Hypothalamus (tissue), 51 donors: ENCODE measurements at regions not wholly inside any gene's neighbourhood (a gene's known extent, or its start where the extent isn't known, plus 50 kb on each side); places are given as distances from the start of the nearest gene placed in this dataset.
A peak's percentile ranks its signal among the peaks of the same experiment; 100 is the strongest.

Source experiments
- DNase-seq, 51 donors: peaks; one replicate each; lab custom pipeline; 2025; lab: John Stamatoyannopoulos, UW

DNA sequence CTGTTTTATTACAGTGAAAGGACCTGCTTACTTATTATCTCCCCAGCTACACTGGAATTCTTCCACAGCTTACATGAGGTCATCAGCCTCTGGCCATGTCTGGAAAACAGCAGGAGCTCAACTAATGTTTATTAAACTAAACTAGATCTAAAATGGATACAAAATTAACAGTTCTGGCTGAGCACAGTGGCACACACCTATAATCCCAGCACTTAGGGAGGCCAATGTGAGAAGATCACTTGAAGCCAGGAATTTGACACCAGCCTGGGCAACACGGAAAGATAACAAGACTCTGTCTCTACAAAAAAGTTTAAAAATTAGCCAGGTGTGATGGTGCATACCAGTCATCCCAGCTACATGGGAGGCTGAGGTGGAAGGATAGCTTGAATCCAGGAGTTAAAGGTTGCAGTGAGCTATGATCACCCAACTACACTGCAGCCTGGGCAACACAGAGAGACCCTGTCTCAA, 220.8 kb upstream of the MARCKS start:
- DNase-seq, result no peak

DNA sequence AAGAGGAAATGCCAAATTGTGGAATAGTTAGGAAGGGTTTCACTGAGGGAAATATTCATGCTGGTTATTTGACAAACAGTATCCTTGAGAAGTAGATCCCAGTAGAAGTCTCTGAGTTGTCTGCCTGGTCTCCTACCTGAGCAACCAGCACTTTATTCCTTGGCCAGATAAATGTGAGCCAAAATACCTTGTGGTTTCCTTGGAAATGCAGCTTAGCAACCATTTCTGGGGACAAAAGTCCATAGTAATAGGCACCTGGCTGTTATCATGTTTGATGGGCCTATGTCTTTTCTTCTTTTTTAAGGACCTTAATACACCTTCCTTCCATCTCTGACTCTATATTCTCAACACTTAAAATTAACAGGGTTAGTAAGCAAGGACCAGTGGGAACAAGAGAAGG, 217.1 kb upstream of the MARCKS start:
- DNase-seq, result no peak

DNA sequence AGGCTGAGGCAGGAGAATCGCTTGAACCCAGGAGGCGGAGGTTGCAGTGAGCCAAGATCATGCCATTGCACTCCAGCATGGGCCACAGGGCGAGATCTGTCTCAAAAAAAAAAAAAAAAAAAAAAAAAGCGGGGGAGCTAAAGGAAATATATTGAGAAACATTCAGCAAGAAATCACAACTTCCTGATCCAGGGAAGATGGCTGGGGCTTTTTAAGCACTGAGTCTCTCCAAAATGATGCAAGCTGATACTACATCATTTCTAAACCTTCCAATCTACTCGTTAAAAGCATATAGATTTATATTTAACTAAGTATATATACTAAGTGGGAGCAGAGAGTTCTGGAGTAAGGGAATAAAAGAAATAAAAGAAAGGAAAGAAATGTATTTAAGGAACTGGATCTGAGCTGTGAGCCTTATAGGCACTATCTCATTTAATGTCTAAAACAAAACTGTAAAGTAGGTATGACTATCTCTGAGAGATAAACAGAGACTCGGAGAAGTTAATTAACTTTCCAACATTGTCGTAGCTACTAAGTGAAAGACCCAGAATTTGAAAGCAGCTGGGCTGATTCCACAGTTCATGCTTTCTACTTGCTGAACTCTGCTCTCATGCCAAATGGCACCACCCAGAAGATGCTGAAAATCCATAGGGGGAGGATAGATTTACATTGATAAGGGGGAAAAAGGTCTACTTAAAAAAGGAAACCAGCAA, 215.0 kb upstream of the MARCKS start:
- DNase-seq, result no peak

DNA sequence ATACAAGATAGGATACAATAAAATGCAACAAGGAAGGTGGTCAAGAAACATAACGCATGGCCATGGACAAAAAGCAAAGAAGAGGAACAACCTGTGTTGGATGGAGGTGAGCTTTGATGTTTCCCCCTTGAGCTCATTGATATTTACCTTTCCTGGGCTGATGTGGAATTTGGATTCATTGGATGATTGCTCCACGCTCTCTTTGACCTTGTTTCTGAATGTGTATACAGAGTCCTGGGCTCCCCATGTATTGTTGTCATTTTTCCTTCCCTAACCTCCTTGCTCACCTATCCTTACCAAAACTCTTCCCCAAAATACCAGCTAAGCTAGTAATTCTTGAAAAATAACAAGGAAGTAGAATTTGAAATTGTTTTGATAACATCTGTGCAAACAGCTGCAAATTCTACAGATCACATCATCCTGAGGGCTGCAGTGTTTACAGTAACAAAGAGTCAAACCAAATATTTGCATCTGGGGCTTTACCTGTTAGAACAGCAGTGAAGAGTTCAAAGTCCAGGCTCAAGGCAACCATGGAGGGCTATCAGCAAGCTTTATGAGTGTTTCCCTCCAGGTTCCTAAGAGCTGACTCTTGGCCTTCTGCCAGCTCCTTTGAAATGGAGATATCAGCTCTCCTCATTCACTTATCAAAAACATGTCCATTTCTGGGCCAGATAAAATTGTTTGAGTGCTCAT, 214.3 kb upstream of the MARCKS start:
- no peak for DNase-seq

GRCh38 chr6:113643407-113643770, 213.8 kb upstream of the MARCKS start:
- DNase-seq, result no peak

DNA sequence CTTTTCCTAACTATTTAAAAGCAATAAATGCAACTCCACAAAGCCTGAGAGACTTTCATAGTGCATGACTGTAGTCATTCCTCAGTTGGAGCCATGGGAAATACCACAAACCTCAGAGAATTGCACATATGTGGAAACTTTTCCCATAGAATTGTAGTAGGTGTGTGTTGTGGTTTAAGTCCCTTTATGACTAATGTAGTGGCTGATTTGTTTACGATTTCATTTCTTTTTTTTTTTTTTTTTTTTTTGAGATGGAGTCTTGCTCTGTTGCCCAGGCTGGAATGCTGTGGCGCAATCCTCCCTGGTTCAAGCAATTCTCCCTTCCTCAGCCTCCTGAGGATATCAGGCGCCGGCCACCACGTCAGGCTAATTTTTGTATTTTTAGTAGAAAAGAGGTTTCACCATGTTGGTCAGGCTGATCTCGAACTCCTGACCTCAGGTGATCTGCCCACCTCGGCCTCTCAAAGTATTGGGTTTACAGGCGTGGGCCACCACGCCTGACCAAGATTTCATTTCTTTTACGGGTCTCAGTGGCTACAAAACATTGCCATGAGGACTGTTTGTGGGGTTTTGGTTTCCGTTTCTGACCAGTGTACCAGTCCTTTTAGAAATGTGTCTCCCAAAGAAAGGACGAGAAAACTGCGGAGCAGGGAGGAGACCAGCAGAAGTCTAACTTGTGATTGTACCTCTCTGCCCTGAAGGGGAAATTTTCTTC, 212.1 kb upstream of the MARCKS start:
- no peak for DNase-seq

- DNase-seq, result no peak
These were observed 211.6 kb upstream of the MARCKS start for GRCh38 chr6:113645576-113645970.

GRCh38 chr6:113645986-113646385, 211.2 kb upstream of the MARCKS start:
- DNase-seq, result no peak

DNA sequence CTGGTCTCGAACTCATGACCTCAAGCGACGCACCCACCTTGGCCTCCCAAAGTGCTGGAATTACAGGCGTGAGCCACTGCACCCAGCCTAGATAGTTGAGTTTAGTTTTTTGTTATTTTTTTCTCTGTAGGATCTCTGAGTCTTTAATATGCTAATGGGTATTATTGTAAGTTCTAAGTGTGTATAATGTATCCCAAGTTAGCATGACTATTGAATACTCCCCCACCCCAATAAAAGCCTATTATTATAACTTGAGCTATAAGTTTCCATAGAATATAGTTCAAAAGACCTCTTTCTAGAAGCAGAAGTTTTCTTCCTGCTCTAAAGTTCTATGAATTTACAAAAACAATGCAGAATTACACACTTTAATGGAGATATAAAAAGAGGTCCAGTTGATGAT, 210.4 kb upstream of the MARCKS start:
- no peak for DNase-seq

- no peak for DNase-seq
These were observed 209.8 kb upstream of the MARCKS start for GRCh38 chr6:113647143-113647889.

DNA sequence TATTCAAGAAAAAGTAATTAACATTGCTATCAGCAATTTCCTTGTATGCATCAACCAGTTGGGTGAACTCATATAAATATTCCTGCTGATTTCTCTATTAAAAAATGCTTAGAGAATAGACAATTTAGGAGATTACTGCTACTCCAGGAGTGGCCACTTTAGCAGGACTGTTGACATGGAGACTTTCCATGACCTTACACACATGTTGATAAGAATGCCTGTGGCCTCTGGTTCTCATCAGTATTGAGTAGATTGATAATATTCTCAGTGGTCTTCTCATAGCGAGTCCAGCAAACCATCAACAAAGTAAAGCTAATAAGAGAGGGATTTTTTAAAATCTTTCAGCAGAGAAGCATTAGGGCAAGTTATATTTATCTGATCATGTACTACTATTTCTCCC, 208.4 kb upstream of the MARCKS start:
- DNase-seq, result no peak

DNA sequence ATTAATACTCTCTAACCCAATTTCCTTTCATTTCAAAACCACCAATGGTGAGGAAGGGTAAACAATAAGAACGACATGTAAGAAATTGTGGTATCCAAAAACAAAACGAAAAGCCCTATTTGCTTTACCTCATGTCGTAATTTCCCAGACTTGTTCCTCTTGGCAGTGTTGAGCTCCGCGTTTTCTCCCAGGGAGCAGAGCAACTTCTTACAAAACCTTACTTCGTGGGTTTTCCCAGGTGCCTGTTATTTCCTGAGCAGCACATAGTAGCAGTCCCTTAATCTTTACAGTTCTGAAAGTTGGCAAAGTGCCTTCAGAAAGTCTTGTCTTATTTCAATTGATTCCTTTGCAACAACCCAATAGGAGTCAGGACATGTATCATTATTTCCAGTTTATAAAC, 207.9 kb upstream of the MARCKS start:
- no peak for DNase-seq

DNA sequence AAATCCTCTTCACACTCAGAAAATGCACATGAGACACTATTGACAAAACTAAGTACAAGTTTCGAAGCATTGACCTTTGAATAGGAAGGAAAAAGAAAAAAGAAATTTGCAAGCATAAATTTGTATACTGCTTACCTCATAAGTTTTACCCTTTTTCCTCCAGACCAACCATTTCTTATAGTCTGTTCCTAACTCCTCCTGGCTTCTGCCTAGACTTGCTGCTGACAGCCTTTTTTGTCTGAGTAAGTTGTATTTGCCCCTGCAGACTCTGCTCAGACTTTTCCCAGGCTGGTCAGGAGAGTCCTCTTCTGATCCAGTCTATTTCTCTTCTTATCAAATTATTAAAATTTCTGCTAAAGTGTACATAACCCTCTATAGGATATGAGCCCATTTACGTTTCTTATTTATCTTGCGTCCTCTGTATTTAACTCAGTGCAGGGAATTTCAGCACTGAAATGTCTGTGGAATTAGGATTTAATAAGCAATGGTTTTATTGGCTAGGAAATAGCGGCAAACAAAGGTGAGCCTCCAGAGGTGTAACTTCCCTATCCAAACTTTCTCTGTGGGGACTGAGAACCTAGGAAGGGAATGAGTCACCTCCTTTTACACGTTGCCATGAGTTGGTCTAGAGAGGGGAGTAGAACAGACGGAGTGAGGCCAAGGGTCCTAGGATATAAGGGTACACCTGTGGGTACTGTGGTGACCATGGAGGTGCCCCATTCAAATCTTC, 207.1 kb upstream of the MARCKS start:
- no peak for DNase-seq

DNA sequence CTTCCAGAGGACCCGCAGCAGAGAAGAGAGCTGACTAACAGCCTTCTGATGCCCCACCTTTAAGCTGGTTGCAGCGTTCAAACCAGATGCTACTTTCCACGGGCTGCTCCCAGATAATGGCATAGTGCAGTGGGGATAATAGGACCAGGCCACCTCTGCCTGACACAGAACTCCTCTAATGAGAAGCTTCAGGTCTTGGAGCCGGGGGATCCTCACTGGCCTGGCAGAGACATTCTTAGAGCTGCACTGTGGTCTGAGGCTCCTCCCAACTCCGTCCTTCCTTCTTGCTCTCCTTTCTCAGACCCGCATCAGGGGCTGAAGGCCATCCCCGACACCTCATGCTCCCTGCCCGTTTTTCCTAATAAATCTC, 206.6 kb upstream of the MARCKS start:
- no peak for DNase-seq

- peak in 39 of 51 donors; percentile 4 to 76 (median 39) for DNase-seq
These were observed 206.0 kb upstream of the MARCKS start for GRCh38 chr6:113651120-113651519.

GRCh38 chr6:113651920-113652319, 205.2 kb upstream of the MARCKS start:
- DNase-seq, result no peak

DNA sequence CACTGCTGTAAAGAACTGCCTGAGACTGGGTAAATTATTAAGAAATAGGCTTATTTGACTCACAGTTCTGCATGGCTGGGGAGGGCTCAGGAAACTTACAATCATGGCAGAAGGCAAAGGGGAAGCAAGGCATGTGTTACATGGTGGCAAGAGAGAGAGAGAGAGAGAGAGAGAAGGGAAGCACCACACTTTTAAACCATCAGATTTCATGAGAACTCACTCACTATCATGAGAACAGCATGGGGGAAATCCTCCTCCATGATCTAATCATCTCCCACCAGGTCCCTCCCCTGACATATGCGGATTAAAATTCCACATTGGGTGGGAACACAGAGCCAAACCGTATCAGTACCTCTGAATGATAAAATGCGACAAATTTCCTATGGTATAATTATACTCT, 203.9 kb upstream of the MARCKS start:
- no peak for DNase-seq

DNA sequence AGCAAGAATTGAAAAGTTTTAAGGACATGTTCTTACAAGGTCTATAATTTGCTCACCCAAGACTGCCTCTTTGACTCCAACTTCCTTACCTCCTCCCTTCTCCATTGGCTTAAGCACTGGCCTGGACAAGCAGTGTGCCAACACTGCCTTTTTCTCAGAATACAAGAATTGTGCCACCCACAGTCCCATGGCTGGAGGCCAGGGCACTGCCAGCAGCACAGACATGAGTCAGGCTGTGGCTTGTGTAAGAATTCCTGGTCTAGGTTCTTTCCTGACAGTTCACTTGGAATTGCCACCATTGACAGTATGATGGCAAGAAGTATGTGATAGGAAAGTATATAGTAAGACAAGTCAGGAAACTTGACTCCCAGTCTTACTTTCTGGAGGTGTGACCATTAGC, 202.7 kb upstream of the MARCKS start:
- DNase-seq, result peak in 36 of 51 donors; percentile 9 to 82 (median 57)

DNA sequence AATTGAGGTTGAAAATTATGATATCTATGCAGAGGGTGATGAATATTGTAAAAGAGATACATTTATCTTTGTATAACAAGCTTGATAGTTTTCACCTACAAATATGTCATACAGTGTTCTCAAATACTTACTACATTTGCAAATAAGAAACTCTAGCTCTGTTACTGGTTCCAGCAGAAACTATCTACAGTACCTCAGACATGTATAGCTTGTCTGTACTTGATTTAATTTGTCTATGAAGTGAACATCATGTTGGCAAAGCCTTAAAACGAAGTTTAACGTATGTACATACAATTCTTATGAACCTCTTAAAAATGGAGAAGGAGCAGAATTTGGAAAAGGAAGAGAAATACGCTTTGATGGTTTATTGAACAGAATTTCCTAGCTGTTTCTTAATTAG, 201.4 kb upstream of the MARCKS start:
- DNase-seq, result no peak

DNA sequence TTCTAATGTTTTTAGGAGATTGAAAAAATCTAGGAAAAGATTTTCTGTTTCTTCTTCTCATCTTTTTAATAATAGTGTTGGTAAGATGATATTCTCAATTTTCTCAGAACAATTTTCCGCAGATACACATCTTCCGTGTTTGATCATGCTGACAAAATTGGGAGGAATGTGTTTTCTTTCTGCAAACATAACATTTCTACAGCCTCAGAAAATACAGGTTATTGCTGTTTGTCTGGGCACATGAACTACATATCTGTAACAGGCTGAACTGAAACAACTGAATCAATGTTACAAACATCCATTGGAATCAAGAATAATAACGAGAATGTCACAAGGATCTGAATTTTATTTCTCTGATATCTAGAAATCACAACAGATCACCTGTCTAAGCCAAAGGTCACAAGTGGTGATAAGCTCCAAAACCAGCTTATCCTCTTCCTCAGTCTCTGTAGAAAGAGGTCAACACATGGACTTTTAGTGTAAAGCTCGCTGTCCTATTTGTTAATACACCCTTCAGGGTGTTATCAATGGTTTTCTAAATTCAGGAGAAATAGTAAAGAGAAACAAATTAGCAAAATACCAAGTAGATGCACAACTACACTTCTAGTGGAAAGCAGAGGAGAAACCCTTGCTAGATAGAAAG, 197.3 kb upstream of the MARCKS start:
- no peak for DNase-seq
